ENCODE measurements at regions not wholly inside any gene's neighbourhood (a gene's known extent, or its start where the extent isn't known, plus 50 kb on each side); places are given as distances from the start of the nearest gene placed in this dataset.

GRCh38 chr13:111941845-111942447, 125.0 kb upstream of the SOX1 start:
- peaks cover 0 to 9% (median 6%) of the 10 kb centered on the region in 4 donors for H3K27me3 ChIP-seq (ENCODE audit: control insufficient read depth in 4 of 4, insufficient read depth in 4 of 4, low read length in 3 of 4)
- 74% methylated on average over 8 of the region's 8 CpGs for WGBS
- no peak for DNase-seq (ENCODE audit: low spot score)

More at GRCh38 chr13:111941845-111942447, 125.0 kb upstream of the SOX1 start:
- Histone ChIP-seq H3K36me3 (ENCODE audit: control insufficient read depth in 4 of 4, insufficient read depth in 3 of 4, low read depth in 1 of 4, low read length in 3 of 4) (no peaks in the 10 kb centered on the region), H3K27ac (ENCODE audit: low read depth in 1 of 2, low read length in 2 of 2) (no peak overlapping the region), H3K9me3 (ENCODE audit: control insufficient read depth in 4 of 4, low read length in 3 of 4) (no peaks in the 10 kb centered on the region), H3K9ac (ENCODE audit: low read depth in 1 of 2, low read length in 2 of 2) (no peak overlapping the region), H3K4me1 (ENCODE audit: control insufficient read depth in 4 of 4, insufficient read depth in 4 of 4, low read length in 3 of 4) (no peaks in the 10 kb centered on the region), H3K4me3 (ENCODE audit: low read depth in 1 of 3, low read length in 3 of 3) (no peak overlapping the region)
- TF ChIP-seq ZBTB33 (IDR thresholded peaks at IDR 0.05): no peak
- TF ChIP-seq CTCF (IDR thresholded peaks at IDR 0.05; ENCODE audit: low read depth, low read length, missing input control): no peak
- no peak for TF ChIP-seq MAX (IDR thresholded peaks at IDR 0.05)
- no peak for TF ChIP-seq RXRA (IDR thresholded peaks at IDR 0.05)
- TF ChIP-seq GABPA (IDR thresholded peaks at IDR 0.05 in 1 of 2, conservative IDR thresholded peaks at IDR 0.05 in 1 of 2): no peak
- TF ChIP-seq HNF4A (conservative IDR thresholded peaks at IDR 0.05): no peak
- TF ChIP-seq REST (IDR thresholded peaks at IDR 0.05): no peak
- no peak for TF ChIP-seq ATF3 (IDR thresholded peaks at IDR 0.05)
- TF ChIP-seq FOXA2 (IDR thresholded peaks at IDR 0.05): no peak
- no peak for TF ChIP-seq TAF1 (conservative IDR thresholded peaks at IDR 0.05)
- TF ChIP-seq HNF4G (IDR thresholded peaks at IDR 0.05): no peak
- no peak for TF ChIP-seq EGR1 (IDR thresholded peaks at IDR 0.05; ENCODE audit: low read depth in 2 of 2)
- no peak for TF ChIP-seq YY1 (IDR thresholded peaks at IDR 0.05)
- no peak for TF ChIP-seq SP1 (IDR thresholded peaks at IDR 0.05)
- TF ChIP-seq FOXA1 (IDR thresholded peaks at IDR 0.05): no peak
- no peak for TF ChIP-seq NR2F2 (IDR thresholded peaks at IDR 0.05)
- no peak for TF ChIP-seq RAD21 (IDR thresholded peaks at IDR 0.05)
- TF ChIP-seq JUND (IDR thresholded peaks at IDR 0.05): no peak

Data from liver (tissue), 8 donors.